ENCODE measurements at regions not wholly inside any gene's neighbourhood (a gene's known extent, or its start where the extent isn't known, plus 50 kb on each side); places are given as distances from the start of the nearest gene placed in this dataset.

- H3K36me3 ChIP-seq = no peaks in the 10 kb centered on the region
- H3K4me1 ChIP-seq = peaks cover 0 to 3% of the 10 kb centered on the region in 2 donors
- TF ChIP-seq CTCF (IDR thresholded peaks at IDR 0.05) = no peak
- H3K4me3 ChIP-seq = no peak overlapping the region
- no peaks in the 10 kb centered on the region for H3K27me3 ChIP-seq
- DNase-seq (ENCODE audit: low spot score in 2 of 2) = no peak
- intact Hi-C loops (cut with DNase I) = no loop called here
- no peaks in the 10 kb centered on the region for H3K9me3 ChIP-seq
- no peak overlapping the region for H3K27ac ChIP-seq
Measured at GRCh38 chr1:60145771-60146170, 72.2 kb upstream of the C1orf87 start.

DNA sequence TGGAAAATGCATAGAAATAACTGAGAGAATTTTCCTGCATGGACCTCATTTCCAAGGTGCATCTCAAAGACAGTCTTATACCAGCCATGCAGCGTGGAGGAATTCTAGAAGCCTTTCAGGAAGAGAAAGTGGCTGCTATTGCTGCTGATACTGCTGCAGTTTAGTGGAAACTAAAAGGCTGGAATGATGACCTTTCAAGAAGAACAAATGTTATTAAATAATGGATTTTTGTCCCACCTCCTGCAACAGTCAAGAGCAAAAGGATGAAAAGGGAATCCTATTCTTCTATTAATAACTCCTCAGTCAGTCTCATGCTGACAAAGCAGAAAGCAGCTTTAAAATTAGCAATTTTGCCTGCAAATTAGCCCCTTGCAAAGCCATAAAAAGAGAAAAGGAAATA lies 68.2 kb upstream of the C1orf87 start:
- no peak overlapping the region for H3K4me3 ChIP-seq
- TF ChIP-seq CTCF (IDR thresholded peaks at IDR 0.05) = no peak
- intact Hi-C loops (cut with DNase I) = no loop called here

DNA sequence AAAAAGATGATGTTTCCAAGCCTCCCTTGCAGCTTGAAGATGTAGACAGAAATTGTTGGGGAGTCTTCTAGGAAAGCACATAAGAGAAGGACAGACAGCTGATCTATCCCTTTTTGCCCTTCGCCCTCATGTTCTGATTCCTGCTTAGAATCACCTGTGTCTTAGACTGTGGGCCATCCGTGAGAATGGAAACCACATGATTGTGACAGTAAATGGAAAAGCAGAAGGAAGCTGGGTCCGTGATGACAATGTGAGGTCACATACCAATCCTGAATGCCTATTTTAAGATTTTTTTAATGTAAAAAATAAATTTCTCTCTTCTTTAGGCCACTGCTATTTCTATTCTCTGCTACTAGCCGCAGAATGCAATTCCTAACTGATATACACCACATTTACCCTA lies 67.7 kb upstream of the C1orf87 start:
- no peak for TF ChIP-seq CTCF (IDR thresholded peaks at IDR 0.05)
- Histone ChIP-seq H3K36me3 (no peaks in the 10 kb centered on the region), H3K4me3 (no peak overlapping the region), H3K4me1 (no peaks in the 10 kb centered on the region), H3K9me3 (no peaks in the 10 kb centered on the region), H3K27me3 (no peaks in the 10 kb centered on the region), H3K27ac (no peak overlapping the region)
- intact Hi-C loops (cut with DNase I) = no loop called here
- DNase-seq (ENCODE audit: low spot score in 2 of 2) = no peak

More for the DNA sequence above, 68.2 kb upstream of the C1orf87 start:
- Histone ChIP-seq H3K27me3 (no peaks in the 10 kb centered on the region), H3K27ac (no peak overlapping the region), H3K4me1 (no peaks in the 10 kb centered on the region), H3K9me3 (no peaks in the 10 kb centered on the region), H3K36me3 (no peaks in the 10 kb centered on the region)
- DNase-seq (ENCODE audit: low spot score in 2 of 2) = no peak

- peaks cover 0 to 6% of the 10 kb centered on the region in 2 donors for H3K4me1 ChIP-seq
- no peak overlapping the region for H3K4me3 ChIP-seq
- H3K36me3 ChIP-seq = no peaks in the 10 kb centered on the region
- H3K9me3 ChIP-seq = no peaks in the 10 kb centered on the region
- intact Hi-C loops (cut with DNase I) = no loop called here
- no peak overlapping the region for H3K27ac ChIP-seq
- no peak for TF ChIP-seq CTCF (IDR thresholded peaks at IDR 0.05)
- H3K27me3 ChIP-seq = no peaks in the 10 kb centered on the region
- DNase-seq (ENCODE audit: low spot score in 2 of 2) = no peak
Measured at GRCh38 chr1:60137406-60137805, 63.8 kb upstream of the C1orf87 start.

- no peak overlapping the region for H3K4me3 ChIP-seq
- H3K4me1 ChIP-seq = peaks cover 0 to 6% of the 10 kb centered on the region in 2 donors
- H3K9me3 ChIP-seq = no peaks in the 10 kb centered on the region
- TF ChIP-seq CTCF (IDR thresholded peaks at IDR 0.05) = no peak
- no peak for DNase-seq (ENCODE audit: low spot score in 2 of 2)
- no peak overlapping the region for H3K27ac ChIP-seq
- H3K36me3 ChIP-seq = no peaks in the 10 kb centered on the region
- no peaks in the 10 kb centered on the region for H3K27me3 ChIP-seq
- intact Hi-C loops (cut with DNase I) = no loop called here
Measured at GRCh38 chr1:60136395-60136794, 62.8 kb upstream of the C1orf87 start.

GRCh38 chr1:60134716-60135115 lies 61.1 kb upstream of the C1orf87 start:
- intact Hi-C loops (cut with DNase I) = loop anchor here (5.0 kb wide), 1 partner anchor 137 kb away; no protein-coding TSS in a partner anchor
- Histone ChIP-seq H3K9me3 (no peaks in the 10 kb centered on the region), H3K27ac (no peak overlapping the region), H3K4me3 (no peak overlapping the region), H3K27me3 (no peaks in the 10 kb centered on the region), H3K36me3 (no peaks in the 10 kb centered on the region), H3K4me1 (peaks cover 0 to 6% of the 10 kb centered on the region in 2 donors)
- no peak for TF ChIP-seq CTCF (IDR thresholded peaks at IDR 0.05)
- DNase-seq (ENCODE audit: low spot score in 2 of 2) = no peak
